HepG2 (cell line): ENCODE measurements at regions not wholly inside any gene's neighbourhood (a gene's known extent, or its start where the extent isn't known, plus 50 kb on each side); places are given as distances from the start of the nearest gene placed in this dataset.

ENCODE experiments used
- ATAC-seq: fragments of 200-7000 bp; cut with Tn5 transposase; 3 replicates; pipeline ENCODE4 v1.9.1; 2020; ENCODE audit warnings: mild to moderate bottlenecking, moderate library complexity
- BruUV-seq: library from RNA; stranded (reverse); fragments of 400-500 nt; replicated peaks from 2 replicates; lab custom pipeline; 2021; lab: Mats Ljungman, UMichigan
- CTCF ChIA-PET: fragments of 300-600 bp; formaldehyde crosslinking; extraction: SDS; loops from one replicate; lab custom pipeline; 2021; ENCODE audit warnings: low total read pairs, inconsistent platforms, low intra/inter-chr PET ratio; lab: Yijun Ruan, JAX
- POLR2A ChIA-PET: fragments of 350-600 bp; sonication (Branson Sonifier 250); formaldehyde crosslinking; loops from one replicate; lab custom pipeline; 2020; ENCODE audit warnings: antibody characterized with exemption, inconsistent platforms; lab: Yijun Ruan, JAX
- DNase-seq: peaks from one replicate; pipeline ENCODE4 v3.0.0-alpha.2; 2015; ENCODE audit warnings: low spot score
- FAIRE-seq: peaks from 3 replicates; lab custom pipeline; 2011; peaks lifted over from hg19 to GRCh38; lab: Jason Lieb, UNC
- H2AFZ ChIP-seq: one replicate; pipeline ENCODE4 v1.6.1; 2011; ENCODE audit warnings: low read length, inconsistent platforms
- H3K27ac ChIP-seq: fragments of 300-600 bp; 3 replicates; pipeline ENCODE4 v1.8.0; 2011; ENCODE audit warnings: mixed run types, mild to moderate bottlenecking, mixed read lengths, low read length, inconsistent platforms; ENCODE audit not compliant: insufficient read depth; ENCODE audit errors: extremely low read length
- H3K27me3 ChIP-seq, 2 experiments: fragments of 200-600 bp in 1 of 2; 2 replicates in 1 of 2; 3 replicates in 1 of 2; pipeline versions ENCODE4 v1.6.0 to v1.8.0; 2011; ENCODE audit warnings: low read length in 2 of 2, mild to moderate bottlenecking in 2 of 2, moderate library complexity in 2 of 2, inconsistent platforms in 1 of 2; ENCODE audit not compliant: insufficient read depth in 2 of 2, control insufficient read depth in 1 of 2
- H3K36me3 ChIP-seq, 2 experiments: fragments of 200-600 bp in 1 of 2; replicated peaks in 1 of 2; 2 replicates in 1 of 2; 3 replicates in 1 of 2; pipeline versions ENCODE4 v1.5.1 to v1.8.0; 2011; ENCODE audit warnings: low read length in 2 of 2, inconsistent platforms in 1 of 2; ENCODE audit not compliant: insufficient read depth in 2 of 2, control insufficient read depth in 1 of 2
- H3K4me1 ChIP-seq: 2 replicates; pipeline ENCODE4 v1.5.1; 2012; ENCODE audit warnings: low read length, inconsistent platforms; ENCODE audit not compliant: insufficient read depth
- H3K4me2 ChIP-seq: 2 replicates; pipeline ENCODE4 v1.6.0; 2011; ENCODE audit warnings: low read depth, low read length, inconsistent platforms
- H3K4me3 ChIP-seq, 3 experiments: fragments of 200-600 bp in 1 of 3; sonication (generic), shearing (Covaris generic) in 1 of 3; replicated peaks in 1 of 3; 2 replicates each; pipeline ENCODE4 v1.5.1; 2011 to 2016; ENCODE audit warnings: low read length in 3 of 3, inconsistent platforms in 2 of 3, low read depth in 2 of 3, mild to moderate bottlenecking in 2 of 3, control low read depth in 1 of 3, mixed read lengths in 1 of 3; ENCODE audit not compliant: insufficient read depth in 1 of 3
- H3K79me2 ChIP-seq: one replicate; pipeline ENCODE4 v1.6.1; 2011; ENCODE audit warnings: low read length, inconsistent platforms; ENCODE audit not compliant: insufficient read depth
- H3K9ac ChIP-seq: 2 replicates; pipeline ENCODE4 v1.6.0; 2011; ENCODE audit warnings: mild to moderate bottlenecking, low read depth, low read length, inconsistent platforms; ENCODE audit not compliant: insufficient read depth
- H3K9me3 ChIP-seq: 2 replicates; pipeline ENCODE4 v1.5.1; 2012; ENCODE audit warnings: mild to moderate bottlenecking, low read length
- H4K20me1 ChIP-seq: 2 replicates; pipeline ENCODE4 v1.6.0; 2011; ENCODE audit warnings: inconsistent platforms, mild to moderate bottlenecking, low read length, moderate library complexity; ENCODE audit not compliant: insufficient read depth
- CC2D1A ChIP-seq: sonication (generic); formaldehyde crosslinking; IDR thresholded peaks from 2 replicates; pipeline ENCODE4 v1.8.1; 2023; ENCODE audit warnings: mild to moderate bottlenecking, missing genetic modification reagents
- MBNL3 ChIP-seq: fragments of 250-450 bp; sonication (Bioruptor Pico); conservative IDR thresholded peaks from 2 replicates; pipeline ENCODE4 v1.8.0; 2022; ENCODE audit warnings: mild to moderate bottlenecking, inconsistent platforms
- MEF2D ChIP-seq: sonication (generic); formaldehyde crosslinking; IDR thresholded peaks from 2 replicates; pipeline ENCODE4 v1.5.1; 2020; ENCODE audit warnings: mild to moderate bottlenecking, missing genetic modification reagents
- MTF2 ChIP-seq: sonication (generic); formaldehyde crosslinking; IDR thresholded peaks from 2 replicates; pipeline ENCODE4 v1.5.0; 2020; ENCODE audit warnings: missing genetic modification reagents, borderline replicate concordance
- PHF21A ChIP-seq: sonication (generic); formaldehyde crosslinking; IDR thresholded peaks from 2 replicates; pipeline ENCODE4 v1.5.0; 2020; ENCODE audit warnings: mild to moderate bottlenecking, missing genetic modification reagents
- PITX1 ChIP-seq: sonication (generic); formaldehyde crosslinking; IDR thresholded peaks from 2 replicates; pipeline ENCODE4 v1.5.1; 2020; ENCODE audit warnings: mild to moderate bottlenecking, missing genetic modification reagents
- RARA ChIP-seq: IDR thresholded peaks from 2 replicates; pipeline ENCODE4 v1.6.1; 2016; ENCODE audit warnings: missing genetic modification reagents, missing compliant biosample characterization
- ZBTB8A ChIP-seq: sonication (generic); formaldehyde crosslinking; IDR thresholded peaks from 2 replicates; pipeline ENCODE4 v1.4.0; 2020; ENCODE audit warnings: mild to moderate bottlenecking, low read depth, missing genetic modification reagents, borderline replicate concordance
- ZFP41 ChIP-seq: sonication (generic); formaldehyde crosslinking; IDR thresholded peaks from 2 replicates; pipeline ENCODE4 v1.4.0; 2020; ENCODE audit warnings: mild to moderate bottlenecking, missing genetic modification reagents, borderline replicate concordance
- ZKSCAN8 ChIP-seq: IDR thresholded peaks from 2 replicates; pipeline ENCODE4 v1.6.1; 2016; ENCODE audit warnings: borderline replicate concordance, missing genetic modification reagents, missing compliant biosample characterization
- ZNF124 ChIP-seq: sonication (generic); formaldehyde crosslinking; IDR thresholded peaks from 2 replicates; pipeline ENCODE4 v1.4.0; 2020; ENCODE audit warnings: missing genetic modification reagents
- ZNF232 ChIP-seq: sonication (generic); formaldehyde crosslinking; IDR thresholded peaks from 2 replicates; pipeline ENCODE4 v1.4.0; 2020; ENCODE audit warnings: missing genetic modification reagents, borderline replicate concordance
- WGBS: methylation state at CpG from one replicate; pipeline ENCODE4 v1.1.6; 2017; ENCODE audit warnings: low lambda C conversion rate; 5-methylcytosine and 5-hydroxymethylcytosine counted together
- in situ Hi-C: cut with HindIII; loops from 2 replicates; pipeline ENCODE4 v1.10.0; 2017; ENCODE audit warnings: low pct_unique_long_range_greater_than_20kb; ENCODE audit not compliant: extremely low pct_ligation_motif_present
- intact Hi-C: fragments of 100-400 bp; cut with micrococcal nuclease; formaldehyde crosslinking; loops from one replicate; pipeline ENCODE4 v1.10.0; 2022; ENCODE audit not compliant: unreplicated experiment
- TF ChIP-seq, protein P1 (sequence below): sonication (generic); formaldehyde crosslinking; IDR thresholded peaks from 2 replicates; pipeline ENCODE4 v1.4.0; 2020; ENCODE audit warnings: mild to moderate bottlenecking, low read depth, missing genetic modification reagents
- TF ChIP-seq, protein P2 (sequence below): sonication (generic); formaldehyde crosslinking; IDR thresholded peaks from 2 replicates; pipeline ENCODE4 v1.4.0; 2020; ENCODE audit warnings: missing genetic modification reagents

GRCh38 chr13:109374609-109375200 is 411.7 kb downstream of the IRS2 start:
- Histone ChIP-seq H3K27me3 (no peaks in the 10 kb centered on the region), H4K20me1 (no peaks in the 10 kb centered on the region), H2AFZ (no peak overlapping the region), H3K9ac (no peak overlapping the region), H3K4me1 (no peaks in the 10 kb centered on the region), H3K79me2 (no peaks in the 10 kb centered on the region), H3K27ac (no peak overlapping the region), H3K4me2 (no peak overlapping the region), H3K4me3 (no peak overlapping the region), H3K36me3 (no peaks in the 10 kb centered on the region), H3K9me3 (no peaks in the 10 kb centered on the region)
- FAIRE-seq (no peak), DNase-seq (no peak), ATAC-seq (no peak)
- BruUV-seq: no TSS peak
- in situ Hi-C loops: no loop called here
- 29% methylated on average over 11 of the region's 11 CpGs for WGBS
- POLR2A ChIA-PET: no interaction called here
- intact Hi-C loops: loop anchor here (5.0 kb wide), 1 partner anchor 542 kb away; no protein-coding TSS in a partner anchor
- TF ChIP-seq, protein P1, sequence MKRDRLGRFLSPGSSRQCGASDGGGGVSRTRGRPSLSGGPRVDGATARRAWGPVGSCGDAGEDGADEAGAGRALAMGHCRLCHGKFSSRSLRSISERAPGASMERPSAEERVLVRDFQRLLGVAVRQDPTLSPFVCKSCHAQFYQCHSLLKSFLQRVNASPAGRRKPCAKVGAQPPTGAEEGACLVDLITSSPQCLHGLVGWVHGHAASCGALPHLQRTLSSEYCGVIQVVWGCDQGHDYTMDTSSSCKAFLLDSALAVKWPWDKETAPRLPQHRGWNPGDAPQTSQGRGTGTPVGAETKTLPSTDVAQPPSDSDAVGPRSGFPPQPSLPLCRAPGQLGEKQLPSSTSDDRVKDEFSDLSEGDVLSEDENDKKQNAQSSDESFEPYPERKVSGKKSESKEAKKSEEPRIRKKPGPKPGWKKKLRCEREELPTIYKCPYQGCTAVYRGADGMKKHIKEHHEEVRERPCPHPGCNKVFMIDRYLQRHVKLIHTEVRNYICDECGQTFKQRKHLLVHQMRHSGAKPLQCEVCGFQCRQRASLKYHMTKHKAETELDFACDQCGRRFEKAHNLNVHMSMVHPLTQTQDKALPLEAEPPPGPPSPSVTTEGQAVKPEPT (CRISPR knock-in tag): no peak
- no peak for TF ChIP-seq RARA (CRISPR knock-in tag)
- TF ChIP-seq ZBTB8A: no peak
- TF ChIP-seq, protein P2, sequence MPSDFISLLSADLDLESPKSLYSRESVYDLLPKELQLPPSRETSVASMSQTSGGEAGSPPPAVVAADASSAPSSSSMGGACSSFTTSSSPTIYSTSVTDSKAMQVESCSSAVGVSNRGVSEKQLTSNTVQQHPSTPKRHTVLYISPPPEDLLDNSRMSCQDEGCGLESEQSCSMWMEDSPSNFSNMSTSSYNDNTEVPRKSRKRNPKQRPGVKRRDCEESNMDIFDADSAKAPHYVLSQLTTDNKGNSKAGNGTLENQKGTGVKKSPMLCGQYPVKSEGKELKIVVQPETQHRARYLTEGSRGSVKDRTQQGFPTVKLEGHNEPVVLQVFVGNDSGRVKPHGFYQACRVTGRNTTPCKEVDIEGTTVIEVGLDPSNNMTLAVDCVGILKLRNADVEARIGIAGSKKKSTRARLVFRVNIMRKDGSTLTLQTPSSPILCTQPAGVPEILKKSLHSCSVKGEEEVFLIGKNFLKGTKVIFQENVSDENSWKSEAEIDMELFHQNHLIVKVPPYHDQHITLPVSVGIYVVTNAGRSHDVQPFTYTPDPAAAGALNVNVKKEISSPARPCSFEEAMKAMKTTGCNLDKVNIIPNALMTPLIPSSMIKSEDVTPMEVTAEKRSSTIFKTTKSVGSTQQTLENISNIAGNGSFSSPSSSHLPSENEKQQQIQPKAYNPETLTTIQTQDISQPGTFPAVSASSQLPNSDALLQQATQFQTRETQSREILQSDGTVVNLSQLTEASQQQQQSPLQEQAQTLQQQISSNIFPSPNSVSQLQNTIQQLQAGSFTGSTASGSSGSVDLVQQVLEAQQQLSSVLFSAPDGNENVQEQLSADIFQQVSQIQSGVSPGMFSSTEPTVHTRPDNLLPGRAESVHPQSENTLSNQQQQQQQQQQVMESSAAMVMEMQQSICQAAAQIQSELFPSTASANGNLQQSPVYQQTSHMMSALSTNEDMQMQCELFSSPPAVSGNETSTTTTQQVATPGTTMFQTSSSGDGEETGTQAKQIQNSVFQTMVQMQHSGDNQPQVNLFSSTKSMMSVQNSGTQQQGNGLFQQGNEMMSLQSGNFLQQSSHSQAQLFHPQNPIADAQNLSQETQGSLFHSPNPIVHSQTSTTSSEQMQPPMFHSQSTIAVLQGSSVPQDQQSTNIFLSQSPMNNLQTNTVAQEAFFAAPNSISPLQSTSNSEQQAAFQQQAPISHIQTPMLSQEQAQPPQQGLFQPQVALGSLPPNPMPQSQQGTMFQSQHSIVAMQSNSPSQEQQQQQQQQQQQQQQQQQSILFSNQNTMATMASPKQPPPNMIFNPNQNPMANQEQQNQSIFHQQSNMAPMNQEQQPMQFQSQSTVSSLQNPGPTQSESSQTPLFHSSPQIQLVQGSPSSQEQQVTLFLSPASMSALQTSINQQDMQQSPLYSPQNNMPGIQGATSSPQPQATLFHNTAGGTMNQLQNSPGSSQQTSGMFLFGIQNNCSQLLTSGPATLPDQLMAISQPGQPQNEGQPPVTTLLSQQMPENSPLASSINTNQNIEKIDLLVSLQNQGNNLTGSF (CRISPR knock-in tag): no peak
- no peak for TF ChIP-seq ZNF232 (CRISPR knock-in tag)
- TF ChIP-seq ZFP41 (CRISPR knock-in tag): no peak
- no peak for TF ChIP-seq MTF2 (CRISPR knock-in tag)
- no peak for TF ChIP-seq CC2D1A
- no peak for TF ChIP-seq PITX1 (CRISPR knock-in tag)
- no peak for TF ChIP-seq ZKSCAN8 (CRISPR knock-in tag)
- no peak for TF ChIP-seq ZNF124 (CRISPR knock-in tag)
- no peak for TF ChIP-seq PHF21A (CRISPR knock-in tag)
- TF ChIP-seq MEF2D (CRISPR knock-in tag): no peak
- TF ChIP-seq MBNL3 (CRISPR knock-in tag): no peak
- CTCF ChIA-PET: no interaction called here
